ENCODE measurements at regions not wholly inside any gene's neighbourhood (a gene's known extent, or its start where the extent isn't known, plus 50 kb on each side); places are given as distances from the start of the nearest gene placed in this dataset.

GRCh38 chr3:64895991-64896895 lies 208.4 kb upstream of the ADAMTS9 start:
- Histone ChIP-seq H3K9ac (no peak overlapping the region), H3K36me3 (replicated peaks in 1 of 2; ENCODE audit: control insufficient read depth in 1 of 2, insufficient read depth in 2 of 2, low read length in 1 of 2) (no peaks in the 10 kb centered on the region)

GRCh38 chr3:64895106-64895990 lies 207.5 kb upstream of the ADAMTS9 start:
- WGBS (ENCODE audit: low lambda C conversion rate) = 71% methylated on average over 6 of the region's 6 CpGs
- no peak for DNase-seq
- Histone ChIP-seq H3K79me2 (ENCODE audit: insufficient read depth) (no peaks in the 10 kb centered on the region), H4K20me1 (ENCODE audit: insufficient read depth) (no peaks in the 10 kb centered on the region), H3K4me2 (no peak overlapping the region), H3K9me2 (no peaks in the 10 kb centered on the region), H3K9ac (no peak overlapping the region), H3K4me1 (ENCODE audit: control insufficient read depth in 1 of 2, insufficient read depth in 2 of 2, low read depth in 1 of 2, low read length in 1 of 2) (peaks cover 0 to 3% of the 10 kb centered on the region in 2 experiments; a peak in 2 of 4 replicates), H3K36me3 (replicated peaks in 1 of 2; ENCODE audit: control insufficient read depth in 1 of 2, insufficient read depth in 2 of 2, low read length in 1 of 2) (no peaks in the 10 kb centered on the region), H3K27ac (ENCODE audit: low read depth in 2 of 2, low read length in 1 of 2) (no peak overlapping the region), H2AFZ (ENCODE audit: low read depth) (no peak overlapping the region), H3K4me3 (ENCODE audit: low read depth in 2 of 2, low read length in 1 of 2) (no peak overlapping the region), H3K9me3 (no peaks in the 10 kb centered on the region), H3K27me3 (ENCODE audit: insufficient read depth) (no peaks in the 10 kb centered on the region), H3F3A (replicated peaks; ENCODE audit: insufficient read depth) (no peaks in the 10 kb centered on the region)
- CTCF ChIA-PET = interaction anchor here (0.8 to 1.4 kb wide), 2 partner anchors 11 to 24 kb away, joined by 3 read pairs; no protein-coding TSS in a partner anchor
- POLR2A ChIA-PET = no interaction called here
- TF ChIP-seq CTCF (IDR thresholded peaks at IDR 0.05) = no peak
- no peak for TF ChIP-seq TAF1 (IDR thresholded peaks at IDR 0.05; ENCODE audit: borderline replicate concordance, low read depth, low read length)
- TF ChIP-seq RCOR1 (IDR thresholded peaks at IDR 0.05; ENCODE audit: low read length) = no peak
- no peak for TF ChIP-seq REST (IDR thresholded peaks at IDR 0.05; ENCODE audit: low read depth, low read length)
- no peak for TF ChIP-seq GATA2 (CRISPR knock-in tag; IDR thresholded peaks at IDR 0.05)
- no peak for TF ChIP-seq GABPA (IDR thresholded peaks at IDR 0.05; ENCODE audit: low read depth)
- no peak for TF ChIP-seq EP300 (IDR thresholded peaks at IDR 0.05; ENCODE audit: borderline replicate concordance in 1 of 2, low read depth in 1 of 2, low read length in 1 of 2)
- TF ChIP-seq POLR2AphosphoS5 (IDR thresholded peaks at IDR 0.05; ENCODE audit: low read depth, low read length) = no peak
- no peak for TF ChIP-seq JUND (IDR thresholded peaks at IDR 0.05)

More at GRCh38 chr3:64895991-64896895, 208.4 kb upstream of the ADAMTS9 start:
- TF ChIP-seq CTCF (IDR thresholded peaks at IDR 0.05) = 0 out of 2 replicates have a peak, but pooled peaks have one; percentile 8
- no peak for TF ChIP-seq YY1 (IDR thresholded peaks at IDR 0.05; ENCODE audit: low read depth)
- TF ChIP-seq FOXM1 (IDR thresholded peaks at IDR 0.05; ENCODE audit: low read depth) = no peak
- TF ChIP-seq RFX5 (IDR thresholded peaks at IDR 0.05; ENCODE audit: low read length) = no peak
- TF ChIP-seq GABPA (IDR thresholded peaks at IDR 0.05; ENCODE audit: low read depth) = no peak
- no peak for TF ChIP-seq FOXJ3 (CRISPR knock-in tag; IDR thresholded peaks at IDR 0.05)
- no peak for TF ChIP-seq MAX (IDR thresholded peaks at IDR 0.05; ENCODE audit: low read depth)
- TF ChIP-seq MEF2A (IDR thresholded peaks at IDR 0.05; ENCODE audit: borderline replicate concordance, low read depth) = 0 out of 2 replicates have a peak, but pooled peaks have one; percentile 4
- no peak overlapping the region for H3K4me2 ChIP-seq
- H3K9me2 ChIP-seq = no peaks in the 10 kb centered on the region
- H3K27ac ChIP-seq (ENCODE audit: low read depth in 2 of 2, low read length in 1 of 2) = no peak overlapping the region
- H3K27me3 ChIP-seq (ENCODE audit: insufficient read depth) = no peaks in the 10 kb centered on the region
- POLR2A ChIA-PET = no interaction called here
- H3K9me3 ChIP-seq = no peaks in the 10 kb centered on the region
- no peaks in the 10 kb centered on the region for H3F3A ChIP-seq (replicated peaks; ENCODE audit: insufficient read depth)
- H3K4me3 ChIP-seq (ENCODE audit: low read depth in 2 of 2, low read length in 1 of 2) = no peak overlapping the region
- CTCF ChIA-PET = no interaction called here
- no peaks in the 10 kb centered on the region for H4K20me1 ChIP-seq (ENCODE audit: insufficient read depth)
- peaks cover 2 to 3% of the 10 kb centered on the region in 2 experiments; a peak in 2 of 4 replicates for H3K4me1 ChIP-seq (ENCODE audit: control insufficient read depth in 1 of 2, insufficient read depth in 2 of 2, low read depth in 1 of 2, low read length in 1 of 2)
- no peaks in the 10 kb centered on the region for H3K79me2 ChIP-seq (ENCODE audit: insufficient read depth)
- no peak overlapping the region for H2AFZ ChIP-seq (ENCODE audit: low read depth)
- DNase-seq = no peak
